GM21381 (cell line): ENCODE measurements at regions not wholly inside any gene's neighbourhood (a gene's known extent, or its start where the extent isn't known, plus 50 kb on each side); places are given as distances from the start of the nearest gene placed in this dataset.

Source experiments
- ATAC-seq: cut with Tn5 transposase; IDR thresholded peaks from one replicate; pipeline ENCODE4 v1.9.1; 2021; ENCODE audit warnings: mild to moderate bottlenecking, moderate library complexity; ENCODE audit not compliant: unreplicated experiment

GRCh38 chr2:41735476-41735875 lies 312.3 kb upstream of the PKDCC start:
- no peak for ATAC-seq

- ATAC-seq: peak; percentile 96
Observed at GRCh38 chr2:41736105-41736567, 311.7 kb upstream of the PKDCC start.

GRCh38 chr2:41736586-41736985 lies 311.2 kb upstream of the PKDCC start:
- ATAC-seq: peak; percentile 25

- ATAC-seq: no peak
Observed at GRCh38 chr2:41737888-41738287, 309.9 kb upstream of the PKDCC start.

GRCh38 chr2:41741951-41742595 lies 305.7 kb upstream of the PKDCC start:
- ATAC-seq: peak; percentile 100

- no peak for ATAC-seq
Observed at GRCh38 chr2:41743324-41743723, 304.5 kb upstream of the PKDCC start.

GRCh38 chr2:41750829-41751228 lies 297.0 kb upstream of the PKDCC start:
- no peak for ATAC-seq

- ATAC-seq: no peak
Observed at GRCh38 chr2:41759880-41760279, 287.9 kb upstream of the PKDCC start.

GRCh38 chr2:41763141-41763540 lies 284.7 kb upstream of the PKDCC start:
- no peak for ATAC-seq

- ATAC-seq: no peak
Observed at GRCh38 chr2:41764131-41764530, 283.7 kb upstream of the PKDCC start.

GRCh38 chr2:41764919-41765318 lies 282.9 kb upstream of the PKDCC start:
- ATAC-seq: no peak

- no peak for ATAC-seq
Observed at GRCh38 chr2:41768310-41768709, 279.5 kb upstream of the PKDCC start.

GRCh38 chr2:41771710-41772109 lies 276.1 kb upstream of the PKDCC start:
- ATAC-seq: no peak

- ATAC-seq: no peak
Observed at GRCh38 chr2:41772697-41773096, 275.1 kb upstream of the PKDCC start.

- ATAC-seq: no peak
Observed at GRCh38 chr2:41774011-41774605, 273.7 kb upstream of the PKDCC start.

- no peak for ATAC-seq
Observed at GRCh38 chr2:41775366-41776025, 272.3 kb upstream of the PKDCC start.

- no peak for ATAC-seq
Observed at GRCh38 chr2:41779888-41780287, 267.9 kb upstream of the PKDCC start.

GRCh38 chr2:41782306-41783158 lies 265.3 kb upstream of the PKDCC start:
- no peak for ATAC-seq

- no peak for ATAC-seq
Observed at GRCh38 chr2:41784496-41784895, 263.3 kb upstream of the PKDCC start.

- ATAC-seq: no peak
Observed at GRCh38 chr2:41785251-41786022, 262.4 kb upstream of the PKDCC start.

GRCh38 chr2:41791523-41791922 lies 256.3 kb upstream of the PKDCC start:
- no peak for ATAC-seq
